Neutrophil (primary cell): ENCODE measurements at regions not wholly inside any gene's neighbourhood (a gene's known extent, or its start where the extent isn't known, plus 50 kb on each side); places are given as distances from the start of the nearest gene placed in this dataset.

ENCODE experiments used
- H3K27ac ChIP-seq: fragments of 200-600 bp; sonication (generic); 2 replicates; pipeline ENCODE4 v1.5.1; 2016; ENCODE audit warnings: mild to moderate bottlenecking, moderate library complexity
- H3K27me3 ChIP-seq: fragments of 200-600 bp; sonication (generic); 2 replicates; pipeline ENCODE4 v1.6.0; 2016; ENCODE audit warnings: mild to moderate bottlenecking
- H3K36me3 ChIP-seq: fragments of 200-600 bp; sonication (generic); 2 replicates; pipeline ENCODE4 v1.5.1; 2017
- H3K4me1 ChIP-seq, 2 experiments: fragments of 200-600 bp in 1 of 2; sonication (generic) in 1 of 2; 1 replicate in 1 of 2; 2 replicates in 1 of 2; pipeline versions ENCODE4 v1.5.1 to v1.6.1; 2013 to 2016; ENCODE audit warnings: low read depth in 1 of 2, low read length in 1 of 2, mild to moderate bottlenecking in 1 of 2, moderate library complexity in 1 of 2; ENCODE audit not compliant: control insufficient read depth in 1 of 2, insufficient read depth in 1 of 2
- H3K4me3 ChIP-seq, 2 experiments: fragments of 200-600 bp in 1 of 2; sonication (generic) in 1 of 2; 1 replicate in 1 of 2; 2 replicates in 1 of 2; pipeline ENCODE4 v1.5.1; 2013 to 2016; ENCODE audit warnings: low read depth in 1 of 2, low read length in 1 of 2, mild to moderate bottlenecking in 1 of 2, moderate library complexity in 1 of 2
- H3K9me3 ChIP-seq: fragments of 200-600 bp; sonication (generic); 2 replicates; pipeline ENCODE4 v1.5.1; 2016
- CTCF ChIP-seq: fragments of 200-600 bp; sonication (generic); IDR thresholded peaks from 2 replicates; pipeline ENCODE4 v1.5.1; 2016; ENCODE audit warnings: antibody characterized with exemption

GRCh38 chr11:116242006-116242405 is 530.8 kb downstream of the BUD13 start:
- Histone ChIP-seq H3K27me3 (no peaks in the 10 kb centered on the region), H3K36me3 (no peaks in the 10 kb centered on the region), H3K4me1 (no peaks in the 10 kb centered on the region), H3K9me3 (no peaks in the 10 kb centered on the region), H3K4me3 (no peak overlapping the region), H3K27ac (no peak overlapping the region)
- no peak for TF ChIP-seq CTCF

GRCh38 chr11:116240710-116241109 is 532.1 kb downstream of the BUD13 start:
- Histone ChIP-seq H3K27me3 (no peaks in the 10 kb centered on the region), H3K4me3 (no peak overlapping the region), H3K4me1 (no peaks in the 10 kb centered on the region), H3K36me3 (no peaks in the 10 kb centered on the region), H3K27ac (no peak overlapping the region), H3K9me3 (no peaks in the 10 kb centered on the region)
- no peak for TF ChIP-seq CTCF

- no peak for TF ChIP-seq CTCF
- Histone ChIP-seq H3K4me3 (no peak overlapping the region), H3K27ac (no peak overlapping the region)
Measured at GRCh38 chr11:116239247-116239646, 533.5 kb downstream of the BUD13 start.

GRCh38 chr11:116234989-116235568 is 537.7 kb downstream of the BUD13 start:
- H3K4me1 ChIP-seq = no peaks in the 10 kb centered on the region
- no peaks in the 10 kb centered on the region for H3K27me3 ChIP-seq
- TF ChIP-seq CTCF = no peak
- H3K36me3 ChIP-seq = no peaks in the 10 kb centered on the region
- H3K9me3 ChIP-seq = no peaks in the 10 kb centered on the region
- H3K27ac ChIP-seq = no peak overlapping the region
- H3K4me3 ChIP-seq = no peak overlapping the region

More at GRCh38 chr11:116239247-116239646, 533.5 kb downstream of the BUD13 start:
- Histone ChIP-seq H3K27me3 (no peaks in the 10 kb centered on the region), H3K4me1 (no peaks in the 10 kb centered on the region), H3K36me3 (no peaks in the 10 kb centered on the region), H3K9me3 (no peaks in the 10 kb centered on the region)

DNA sequence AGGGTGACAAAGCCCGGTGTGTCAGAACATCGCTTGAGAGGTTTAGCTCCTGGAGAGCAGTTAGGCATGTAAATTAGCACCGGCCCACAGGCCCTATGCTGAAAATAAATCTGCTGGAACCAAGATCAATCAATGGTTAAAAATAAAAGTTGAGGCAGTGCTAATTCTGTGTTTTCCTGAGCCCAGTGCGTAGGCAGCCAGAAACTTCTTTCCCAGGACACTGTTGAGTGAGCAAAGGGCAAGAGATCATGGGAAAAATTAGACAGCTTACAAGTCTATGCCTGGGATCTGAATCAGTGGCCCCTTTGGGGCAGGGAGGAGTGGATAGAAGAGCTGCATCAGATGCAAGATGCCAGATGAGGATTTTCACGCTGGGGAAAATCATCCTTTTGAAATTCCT is 539.2 kb downstream of the BUD13 start:
- Histone ChIP-seq H3K9me3 (no peaks in the 10 kb centered on the region), H3K4me1 (no peaks in the 10 kb centered on the region), H3K4me3 (no peak overlapping the region), H3K36me3 (no peaks in the 10 kb centered on the region), H3K27me3 (no peaks in the 10 kb centered on the region), H3K27ac (no peak overlapping the region)
- TF ChIP-seq CTCF = no peak
